H9 (cell line): ENCODE measurements at regions not wholly inside any gene's neighbourhood (a gene's known extent, or its start where the extent isn't known, plus 50 kb on each side); places are given as distances from the start of the nearest gene placed in this dataset.

Experiments used
- DNase-seq: peaks from one replicate; pipeline ENCODE4 v3.0.0-alpha.2; 2017
- H2AFZ ChIP-seq: one replicate; pipeline ENCODE4 v1.6.1; 2013; ENCODE audit warnings: mild to moderate bottlenecking, low read length, control low read depth, moderate library complexity
- H2AK5ac ChIP-seq: 2 replicates; pipeline ENCODE4 v1.6.1; 2013; ENCODE audit warnings: low read length, control low read depth, mixed read lengths; ENCODE audit not compliant: insufficient read length
- H2BK120ac ChIP-seq: one replicate; pipeline ENCODE4 v1.6.1; 2013; ENCODE audit warnings: low read depth, mild to moderate bottlenecking, low read length, control low read depth, inconsistent platforms; ENCODE audit not compliant: poor library complexity, severe bottlenecking
- H2BK12ac ChIP-seq: 2 replicates; pipeline ENCODE4 v1.6.1; 2013; ENCODE audit warnings: low read length, control low read depth, mixed read lengths, low read depth; ENCODE audit not compliant: insufficient read length
- H2BK15ac ChIP-seq: 2 replicates; pipeline ENCODE4 v1.6.1; 2013; ENCODE audit warnings: low read depth, low read length, control low read depth
- H2BK20ac ChIP-seq: one replicate; pipeline ENCODE4 v1.6.1; 2013; ENCODE audit warnings: low read depth, mild to moderate bottlenecking, low read length, control low read depth, inconsistent platforms; ENCODE audit not compliant: poor library complexity, severe bottlenecking
- H2BK5ac ChIP-seq: 2 replicates; pipeline ENCODE4 v1.6.1; 2013; ENCODE audit warnings: low read length, control low read depth, mixed read lengths; ENCODE audit not compliant: insufficient read length
- H3K14ac ChIP-seq: 2 replicates; pipeline ENCODE4 v1.6.1; 2013; ENCODE audit warnings: low read length, control low read depth; ENCODE audit not compliant: insufficient read depth
- H3K18ac ChIP-seq: 2 replicates; pipeline ENCODE4 v1.6.1; 2013; ENCODE audit warnings: low read depth, mild to moderate bottlenecking, mixed read lengths, low read length, control low read depth; ENCODE audit not compliant: insufficient read length
- H3K23ac ChIP-seq: 2 replicates; pipeline ENCODE4 v1.6.1; 2013; ENCODE audit warnings: low read length, control low read depth, mixed read lengths, low read depth; ENCODE audit not compliant: insufficient read length
- H3K23me2 ChIP-seq: 2 replicates; pipeline ENCODE4 v1.6.1; 2013; ENCODE audit warnings: low read depth, mild to moderate bottlenecking, mixed read lengths, low read length, control low read depth; ENCODE audit not compliant: insufficient read length, poor library complexity, severe bottlenecking
- H3K27ac ChIP-seq: 2 replicates; pipeline ENCODE4 v1.5.1; 2013; ENCODE audit warnings: low read length, control low read depth, mixed read lengths, low read depth; ENCODE audit not compliant: insufficient read length
- H3K27me3 ChIP-seq: 2 replicates; pipeline ENCODE4 v1.6.1; 2013; ENCODE audit warnings: low read length, control low read depth, inconsistent platforms; ENCODE audit not compliant: insufficient read depth
- H3K4ac ChIP-seq: 2 replicates; pipeline ENCODE4 v1.6.1; 2013; ENCODE audit warnings: low read depth, mild to moderate bottlenecking, control low read depth, inconsistent platforms, low read length, moderate library complexity
- H3K4me1 ChIP-seq: 2 replicates; pipeline ENCODE4 v1.6.1; 2013; ENCODE audit warnings: low read length, control low read depth, inconsistent platforms; ENCODE audit not compliant: insufficient read depth
- H3K4me2 ChIP-seq: 2 replicates; pipeline ENCODE4 v1.6.1; 2013; ENCODE audit warnings: low read length, control low read depth, mixed read lengths; ENCODE audit not compliant: insufficient read length, insufficient read depth
- H3K56ac ChIP-seq: 2 replicates; pipeline ENCODE4 v1.6.1; 2013; ENCODE audit warnings: low read depth, mild to moderate bottlenecking, mixed read lengths, low read length, control low read depth; ENCODE audit not compliant: insufficient read length
- H3K79me1 ChIP-seq: 2 replicates; pipeline ENCODE4 v1.6.1; 2013; ENCODE audit warnings: low read depth, mild to moderate bottlenecking, moderate library complexity, low read length, control low read depth, inconsistent platforms; ENCODE audit not compliant: insufficient read depth, poor library complexity, severe bottlenecking
- H3K79me2 ChIP-seq: 2 replicates; pipeline ENCODE4 v1.6.1; 2013; ENCODE audit warnings: low read length, control low read depth, inconsistent platforms; ENCODE audit not compliant: insufficient read depth
- H3K9ac ChIP-seq: 2 replicates; pipeline ENCODE4 v1.6.1; 2013; ENCODE audit warnings: low read length, control low read depth, mixed read lengths; ENCODE audit not compliant: insufficient read length; ENCODE audit errors: extremely low read depth
- H3K9me3 ChIP-seq: one replicate; pipeline ENCODE4 v1.6.1; 2013; ENCODE audit warnings: low read depth, low read length, inconsistent platforms; ENCODE audit not compliant: control insufficient read depth
- H3T11ph ChIP-seq: one replicate; pipeline ENCODE4 v1.6.1; 2013; ENCODE audit warnings: mild to moderate bottlenecking, low read length, control low read depth, inconsistent platforms
- H4K20me1 ChIP-seq: one replicate; pipeline ENCODE4 v1.6.1; 2013; ENCODE audit not compliant: control insufficient read depth, insufficient read length, insufficient read depth
- H4K5ac ChIP-seq: 2 replicates; pipeline ENCODE4 v1.6.1; 2013; ENCODE audit warnings: low read depth, mild to moderate bottlenecking, mixed read lengths, low read length, control low read depth; ENCODE audit not compliant: insufficient read length
- H4K8ac ChIP-seq: replicated peaks from 2 replicates; pipeline ENCODE4 v1.6.1; 2013; ENCODE audit warnings: low read length, control low read depth, mixed read lengths, low read depth; ENCODE audit not compliant: insufficient read length
- H4K91ac ChIP-seq: 2 replicates; pipeline ENCODE4 v1.6.1; 2013; ENCODE audit warnings: low read depth, mild to moderate bottlenecking, moderate library complexity, mixed read lengths, low read length, control low read depth; ENCODE audit not compliant: insufficient read length
- H3K27ac Mint-ChIP-seq, 3 experiments: 2 replicates in 2 of 3; 3 replicates in 1 of 3; pipeline ENCODE4 v1.8.0; 2020 to 2021; ENCODE audit warnings: mixed read lengths in 3 of 3, mild to moderate bottlenecking in 1 of 3, moderate library complexity in 1 of 3
- H3K27me3 Mint-ChIP-seq: 2 replicates; pipeline ENCODE4 v1.8.0; 2021; ENCODE audit warnings: low read depth, mild to moderate bottlenecking, moderate library complexity, mixed read lengths
- H3K36me3 Mint-ChIP-seq, 3 experiments: 2 replicates in 2 of 3; 3 replicates in 1 of 3; pipeline ENCODE4 v1.8.0; 2020 to 2021; ENCODE audit warnings: low read depth in 3 of 3, mixed read lengths in 3 of 3; ENCODE audit not compliant: insufficient read depth in 1 of 3
- H3K4me1 Mint-ChIP-seq, 2 experiments: 2 replicates each; pipeline ENCODE4 v1.8.0; 2020; ENCODE audit warnings: mixed read lengths in 2 of 2
- H3K4me3 Mint-ChIP-seq, 2 experiments: 2 replicates in 1 of 2; 3 replicates in 1 of 2; pipeline ENCODE4 v1.8.0; 2020 to 2021; ENCODE audit warnings: mild to moderate bottlenecking in 2 of 2, mixed read lengths in 2 of 2, moderate library complexity in 1 of 2
- H3K9me3 Mint-ChIP-seq, 2 experiments: 2 replicates in 1 of 2; 3 replicates in 1 of 2; pipeline ENCODE4 v1.8.0; 2020; ENCODE audit warnings: mild to moderate bottlenecking in 2 of 2, mixed read lengths in 2 of 2, moderate library complexity in 1 of 2
- CTCF ChIP-seq: fragments of 200-600 bp; sonication (generic); conservative IDR thresholded peaks from 3 replicates; pipeline ENCODE4 v1.8.0; 2021; ENCODE audit warnings: antibody characterized with exemption, mild to moderate bottlenecking
- WGBS: extraction: QIAGEN DNeasy Blood & Tissue Kit; methylation state at CpG from one replicate; pipeline ENCODE4 v1.1.7; 2013; ENCODE audit warnings: missing lambda C conversion rate, low lambda C conversion rate, mixed read lengths; ENCODE audit not compliant: insufficient read length; ENCODE audit errors: extremely low coverage; 5-methylcytosine and 5-hydroxymethylcytosine counted together

- no peaks in the 10 kb centered on the region for H3K23me2 ChIP-seq
Observed at GRCh38 chr16:76741623-76742022, 449.4 kb upstream of the MON1B start.

More at GRCh38 chr16:76741623-76742022, 449.4 kb upstream of the MON1B start:
- H4K91ac ChIP-seq: no peak overlapping the region
- H3K27ac ChIP-seq: no peak overlapping the region
- TF ChIP-seq CTCF: no peak
- H3K14ac ChIP-seq: no peak overlapping the region
- no peaks in the 10 kb centered on the region for H3K4me1 ChIP-seq
- H2BK15ac ChIP-seq: no peak overlapping the region
- no peaks in the 10 kb centered on the region for H3K79me2 ChIP-seq
- H3K9ac ChIP-seq: no peak overlapping the region
- no peak overlapping the region for H2BK120ac ChIP-seq
- H3K4ac ChIP-seq: no peak overlapping the region
- H3K4me2 ChIP-seq: no peak overlapping the region
- H3K79me1 ChIP-seq: no peaks in the 10 kb centered on the region
- H3K23ac ChIP-seq: no peak overlapping the region
- H2AFZ ChIP-seq: no peak overlapping the region
- no peaks in the 10 kb centered on the region for H3K9me3 ChIP-seq
- H3T11ph ChIP-seq: no peak overlapping the region
- DNase-seq: no peak
- H3K56ac ChIP-seq: no peak overlapping the region
- Mint-ChIP-seq H3K4me1 (peaks cover 5 to 10% of the 10 kb centered on the region in 2 experiments), H3K9me3 (peaks cover 17% of the 10 kb centered on the region in 2 experiments), H3K4me3 (no peak overlapping the region), H3K27ac (no peak overlapping the region), H3K27me3 (peaks cover 2% of the 10 kb centered on the region; the same call in 1 of the 2 replicates), H3K36me3 (peaks cover 2 to 20% (median 6%) of the 10 kb centered on the region in 3 experiments; a peak in 3 of 7 replicates)
- H4K5ac ChIP-seq: no peak overlapping the region
- H4K8ac ChIP-seq: no peak overlapping the region
- H2BK5ac ChIP-seq: no peak overlapping the region
- WGBS: no CpG with 5 or more reads among the region's 4 CpGs
- H3K27me3 ChIP-seq: no peaks in the 10 kb centered on the region
- H3K18ac ChIP-seq: no peak overlapping the region
- H2AK5ac ChIP-seq: no peak overlapping the region
- H2BK20ac ChIP-seq: no peak overlapping the region
- no peaks in the 10 kb centered on the region for H4K20me1 ChIP-seq
- H2BK12ac ChIP-seq: no peak overlapping the region
